ENCODE measurements at regions not wholly inside any gene's neighbourhood (a gene's known extent, or its start where the extent isn't known, plus 50 kb on each side); places are given as distances from the start of the nearest gene placed in this dataset.

DNA sequence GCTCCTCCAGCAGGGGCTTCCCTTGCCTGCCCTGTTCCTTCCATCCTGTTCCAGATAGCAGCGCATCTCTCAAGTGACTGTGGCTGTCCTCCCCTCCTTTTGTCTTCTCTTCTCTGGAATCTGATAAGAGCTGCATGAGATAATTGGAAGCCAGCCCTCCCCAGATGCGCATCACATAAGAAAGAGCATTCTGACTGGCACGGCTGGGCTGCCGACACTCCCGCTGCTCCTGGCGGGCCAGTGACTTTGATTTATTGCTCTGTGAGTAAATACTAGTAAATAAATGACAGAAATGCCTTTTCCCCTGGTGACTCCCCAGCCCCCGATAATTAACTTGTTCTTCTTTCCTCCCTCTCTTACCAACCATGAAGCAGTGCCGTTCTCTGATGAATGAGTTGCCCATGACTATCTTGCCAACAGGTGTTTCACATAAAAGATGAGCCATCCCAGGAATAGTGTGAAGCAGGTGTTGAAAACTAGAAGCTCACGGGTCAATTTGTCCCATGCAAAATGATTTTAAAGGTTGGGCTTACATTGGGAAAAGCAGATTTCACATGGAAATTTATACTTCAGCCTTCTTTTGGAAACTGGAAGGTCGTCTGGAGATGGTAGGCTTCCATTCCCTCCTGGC is 212.3 kb downstream of the ERCC6L2 start:
- DNase-seq (ENCODE audit: low spot score), result no peak

DNA sequence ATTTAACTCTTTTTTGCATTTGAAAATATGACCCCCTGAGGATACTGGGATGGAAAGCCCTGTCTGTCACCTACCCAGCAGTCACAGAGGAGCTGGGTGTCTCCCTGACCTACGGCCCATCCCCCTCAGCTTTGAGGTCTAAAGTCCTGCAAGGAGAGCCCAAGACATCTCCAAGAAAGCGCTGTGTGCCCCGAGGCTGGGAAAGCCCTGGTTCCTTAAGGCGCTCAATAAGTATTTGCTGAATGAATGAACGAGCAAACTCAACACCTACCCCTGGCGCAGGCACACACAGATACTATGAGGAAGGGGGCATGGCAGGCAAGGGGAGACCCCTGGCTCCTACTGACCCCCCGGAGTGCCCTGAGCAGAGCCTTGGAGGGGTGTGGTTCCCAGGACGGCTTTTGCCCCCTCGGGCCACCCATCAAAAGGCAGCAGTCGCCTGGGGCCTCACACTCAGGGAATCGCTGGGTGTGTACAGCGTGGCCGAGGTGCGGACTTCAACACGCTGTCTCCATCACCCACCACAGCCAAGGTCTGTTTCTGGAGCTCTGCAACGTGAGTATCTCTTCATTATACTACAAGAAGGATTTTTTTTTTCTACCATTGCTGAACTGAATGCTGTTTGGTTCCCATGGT is 211.6 kb downstream of the ERCC6L2 start:
- no peak for DNase-seq (ENCODE audit: low spot score)

DNA sequence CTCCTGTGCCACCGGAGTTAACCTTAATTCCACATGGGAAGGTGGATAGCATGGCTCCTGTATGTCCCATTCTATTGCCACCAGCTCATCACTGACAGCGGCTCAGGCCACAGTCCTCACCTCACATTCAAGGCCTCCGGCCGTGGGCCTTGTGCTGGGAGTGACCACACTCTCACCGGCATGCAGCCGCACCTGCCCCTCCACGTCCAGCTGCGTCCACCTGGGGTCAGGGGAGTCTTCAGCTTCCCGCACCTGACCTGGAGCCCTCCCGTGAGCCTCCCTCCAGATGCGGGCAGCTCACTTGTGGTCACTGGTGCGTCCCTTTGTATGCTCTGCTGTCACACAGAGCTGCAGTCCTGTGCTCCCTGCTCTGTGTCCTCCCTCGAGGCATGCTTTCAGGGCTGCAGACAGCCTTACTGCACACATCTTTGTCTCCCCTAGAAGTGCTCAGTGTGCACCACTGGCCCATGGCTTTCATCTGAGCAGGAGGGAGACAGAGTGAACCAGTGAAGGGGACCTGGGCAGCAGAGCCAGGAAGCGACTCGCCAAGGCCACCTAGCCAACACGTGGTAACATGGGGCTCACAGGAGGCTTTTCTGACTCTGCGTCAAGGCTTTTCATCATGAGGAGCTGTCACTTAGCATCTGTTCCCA is 210.1 kb downstream of the ERCC6L2 start:
- no peak for DNase-seq (ENCODE audit: low spot score)

DNA sequence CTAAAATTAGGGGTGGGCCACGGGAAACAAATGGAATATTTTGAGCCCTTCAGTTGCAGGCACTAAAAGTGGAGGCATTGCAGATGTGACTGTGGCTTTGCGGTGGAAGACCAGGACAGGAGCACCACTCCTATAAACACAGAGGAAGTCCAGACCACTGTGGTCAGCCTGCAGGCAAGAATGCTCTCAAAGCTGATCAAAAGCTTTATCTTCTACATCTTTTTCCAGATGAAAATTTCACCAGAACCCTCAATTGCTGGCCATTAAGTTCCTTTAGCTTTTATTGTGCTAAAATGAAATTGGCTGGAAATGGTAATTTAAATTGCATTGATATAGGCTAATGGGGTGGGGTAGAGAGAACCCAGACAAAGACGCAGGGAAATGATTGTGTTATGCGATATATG is 208.8 kb downstream of the ERCC6L2 start:
- DNase-seq (ENCODE audit: low spot score), result no peak

DNA sequence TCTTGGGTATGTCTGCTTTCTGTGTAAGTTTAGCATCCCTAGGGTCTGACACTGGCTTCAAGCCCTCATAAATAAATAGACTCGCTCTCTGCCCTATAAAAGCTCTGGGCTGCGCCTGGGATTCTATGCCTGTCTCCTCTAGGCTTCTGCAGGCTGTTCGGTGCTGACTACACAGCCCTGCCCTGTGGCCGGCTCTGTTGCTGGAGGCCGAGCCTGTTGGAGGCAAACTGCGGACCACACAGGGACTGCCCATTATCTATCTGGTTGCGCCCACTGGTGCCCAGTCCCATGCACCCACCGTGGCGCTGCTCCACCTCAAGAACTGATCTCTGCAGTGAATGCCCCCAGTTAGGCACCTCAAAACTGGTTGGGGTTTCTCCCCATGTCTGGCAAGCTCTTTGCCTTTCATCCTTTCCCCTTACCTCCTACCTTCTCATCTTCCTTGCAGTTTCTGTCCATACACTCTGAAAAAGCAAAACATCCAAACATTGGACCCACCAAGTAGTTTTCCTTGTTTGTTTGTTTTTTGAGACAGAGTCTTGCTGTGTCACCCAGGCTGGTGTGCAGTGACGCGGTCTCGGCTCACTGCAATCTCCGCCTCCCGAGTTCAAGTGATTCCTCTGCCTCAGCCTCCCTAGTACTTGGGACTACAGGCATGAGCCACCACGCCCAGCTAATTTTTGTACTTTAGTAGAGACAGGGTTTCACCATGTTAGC is 207.2 kb downstream of the ERCC6L2 start:
- no peak for DNase-seq (ENCODE audit: low spot score)

DNA sequence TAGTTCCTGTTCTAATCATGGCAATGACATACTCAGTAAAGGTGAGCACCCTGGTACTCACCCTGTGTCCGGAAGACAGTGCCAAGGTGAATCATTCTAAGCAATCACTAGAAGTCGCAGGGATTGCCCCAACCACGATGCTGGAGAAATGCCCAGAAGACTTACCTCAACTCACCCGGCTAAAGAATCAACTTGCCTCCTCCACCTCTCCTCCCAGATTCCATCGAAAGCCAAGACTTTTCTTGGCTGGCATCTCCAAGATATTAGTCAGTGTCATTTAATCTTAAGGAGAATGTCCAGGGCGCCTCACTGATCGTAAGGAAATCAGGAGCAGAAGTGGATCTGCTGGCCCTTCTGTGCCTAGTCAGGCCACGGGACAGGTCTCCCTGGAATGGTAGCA is 204.9 kb downstream of the ERCC6L2 start:
- no peak for DNase-seq (ENCODE audit: low spot score)

DNA sequence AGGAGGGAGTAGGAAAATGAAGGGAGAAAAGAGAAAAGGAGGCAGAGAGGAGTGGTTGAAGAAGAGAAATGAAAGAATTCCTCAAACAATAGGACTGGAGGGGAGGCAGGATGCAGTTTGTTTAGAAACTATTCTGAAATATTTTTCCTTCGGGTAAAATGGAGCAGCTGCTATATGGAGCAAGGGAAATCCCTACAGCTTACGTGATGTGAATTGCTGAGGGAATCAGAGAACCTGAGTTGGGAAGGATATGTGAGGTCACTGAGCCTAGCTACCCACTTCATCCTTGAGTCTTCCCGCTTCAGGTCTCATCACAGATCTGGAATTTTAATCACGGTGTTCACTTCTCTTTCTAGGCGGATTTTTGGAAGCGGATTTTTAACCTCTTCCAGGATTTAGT is 204.3 kb downstream of the ERCC6L2 start:
- no peak for DNase-seq (ENCODE audit: low spot score)

DNA sequence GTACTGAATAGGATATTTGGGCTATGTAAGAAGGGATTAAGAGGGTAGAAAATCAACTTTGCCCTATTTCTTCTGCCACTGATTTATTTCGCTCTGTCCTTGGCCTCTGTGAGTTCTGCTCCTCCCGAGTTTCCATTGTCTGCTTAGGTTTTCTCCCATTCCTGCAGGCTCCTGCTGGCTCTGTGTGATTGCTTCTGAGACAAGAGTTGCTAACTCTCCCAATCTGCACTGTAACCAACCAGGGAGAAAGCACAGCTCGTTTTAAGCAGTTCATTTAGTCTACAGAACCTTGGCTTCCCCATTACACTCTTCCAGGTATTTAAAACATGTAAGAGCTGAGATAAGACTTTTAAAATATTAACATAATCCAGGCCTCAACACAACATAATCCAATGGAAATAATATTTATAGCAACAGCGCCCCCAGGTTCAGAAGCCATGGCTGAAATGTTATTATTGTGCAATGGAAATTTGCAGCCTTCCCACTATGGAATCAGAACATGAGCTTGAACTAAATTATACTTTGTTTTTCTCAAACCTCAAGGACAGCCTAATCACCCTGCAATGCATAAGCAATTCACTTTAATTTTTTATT is 203.5 kb downstream of the ERCC6L2 start:
- DNase-seq (ENCODE audit: low spot score), result no peak

DNA sequence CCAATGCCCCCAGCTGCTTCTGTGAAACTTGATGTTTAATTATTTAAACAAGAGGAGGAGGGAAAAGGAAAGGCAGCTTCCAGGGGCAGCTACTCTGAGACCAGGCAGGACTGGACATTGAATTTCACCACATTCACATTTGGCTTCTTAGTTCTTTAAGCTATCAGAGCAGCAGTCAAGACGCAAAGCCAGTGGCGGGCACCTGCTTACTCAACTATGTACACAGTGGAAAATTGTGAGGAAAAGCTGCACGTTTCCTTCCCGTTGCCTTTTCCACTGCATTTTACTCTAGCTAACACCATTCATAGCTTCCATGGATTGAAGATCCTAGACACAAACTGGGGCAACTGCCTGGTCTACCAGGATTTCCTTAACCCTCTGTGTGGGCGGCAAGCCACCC is 200.3 kb downstream of the ERCC6L2 start:
- no peak for DNase-seq (ENCODE audit: low spot score)

DNA sequence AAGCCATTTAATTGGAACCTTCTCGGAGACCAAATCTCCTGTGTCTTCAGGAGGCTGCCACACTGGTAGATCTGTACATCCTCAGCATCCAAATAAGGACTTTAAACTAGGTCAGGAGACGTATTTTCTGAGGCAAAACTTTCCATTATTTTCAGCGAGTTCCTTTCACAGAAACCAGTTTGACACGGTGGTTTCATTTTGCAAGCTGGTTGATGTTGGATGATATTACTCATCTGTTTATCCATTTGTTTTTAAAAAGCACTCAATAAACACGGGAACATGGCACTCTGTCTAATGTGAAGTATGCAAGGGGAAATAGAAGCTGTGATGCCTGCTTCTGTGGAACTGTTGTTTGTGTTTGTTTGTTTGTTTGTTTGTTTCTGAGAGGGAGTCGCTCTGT is 199.6 kb downstream of the ERCC6L2 start:
- DNase-seq (ENCODE audit: low spot score), result no peak

DNA sequence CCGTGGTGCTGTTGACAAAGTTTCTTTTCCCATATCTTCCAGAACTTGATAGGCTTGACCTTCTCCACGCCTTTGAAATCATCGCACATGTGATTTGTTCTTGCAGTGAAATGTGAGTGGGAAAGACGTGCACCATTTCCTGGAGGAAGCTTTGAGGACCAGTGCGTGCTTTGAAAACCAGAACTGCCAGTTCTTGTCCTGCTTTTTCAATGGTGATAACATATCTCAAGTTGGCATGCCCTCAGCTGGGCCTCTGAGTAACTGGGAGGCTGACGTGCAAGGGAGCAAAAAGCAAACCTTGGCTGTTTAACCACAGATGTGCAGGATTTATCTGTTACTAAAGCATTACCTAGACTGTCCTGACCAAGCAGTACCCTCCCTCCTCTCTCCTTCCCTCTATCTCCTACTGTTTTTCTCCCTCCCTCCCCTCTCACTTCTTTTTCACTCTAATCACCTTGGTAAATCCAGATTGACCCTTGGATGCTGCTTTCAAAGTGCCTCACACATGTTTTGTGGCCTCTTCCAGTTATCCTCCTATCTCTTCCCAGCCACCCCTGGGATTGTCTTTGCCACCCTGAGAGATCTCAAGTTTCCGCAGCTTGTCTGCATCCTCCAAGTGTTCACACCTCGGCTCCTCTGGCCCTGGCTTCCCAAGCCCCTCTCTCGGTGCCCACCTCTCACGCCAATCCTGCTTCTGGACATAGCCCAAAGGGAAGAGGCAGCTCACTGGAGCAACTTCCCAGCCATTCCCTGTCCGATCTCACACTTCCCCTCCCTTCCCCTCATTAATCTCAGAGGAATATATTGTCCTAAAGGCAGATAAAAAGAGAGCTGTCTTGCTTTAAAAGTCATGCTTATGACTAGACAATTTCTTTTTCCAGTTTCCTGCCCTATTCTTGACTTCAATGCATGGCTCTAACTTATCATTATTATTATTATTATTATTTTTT is 198.3 kb downstream of the ERCC6L2 start:
- no peak for DNase-seq (ENCODE audit: low spot score)

DNA sequence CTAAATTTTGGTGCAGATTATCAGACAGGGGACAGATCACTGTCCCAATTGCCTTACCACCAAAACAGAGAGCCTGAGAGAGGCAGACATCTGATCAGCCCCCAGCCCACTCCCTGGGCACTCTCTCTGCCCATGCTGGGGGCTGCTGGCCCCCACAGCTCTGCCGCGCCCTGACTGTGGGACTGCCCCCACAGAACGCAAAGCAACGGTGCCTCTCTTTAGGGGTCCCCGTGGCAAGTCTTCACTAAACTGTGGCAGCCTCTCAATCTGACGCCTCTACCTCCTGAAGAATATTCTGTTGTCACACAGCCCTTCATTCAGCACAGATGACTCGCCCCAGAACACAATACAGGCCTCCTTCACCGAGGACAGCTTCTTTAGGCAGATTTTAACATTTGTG is 197.4 kb downstream of the ERCC6L2 start:
- no peak for DNase-seq (ENCODE audit: low spot score)

DNA sequence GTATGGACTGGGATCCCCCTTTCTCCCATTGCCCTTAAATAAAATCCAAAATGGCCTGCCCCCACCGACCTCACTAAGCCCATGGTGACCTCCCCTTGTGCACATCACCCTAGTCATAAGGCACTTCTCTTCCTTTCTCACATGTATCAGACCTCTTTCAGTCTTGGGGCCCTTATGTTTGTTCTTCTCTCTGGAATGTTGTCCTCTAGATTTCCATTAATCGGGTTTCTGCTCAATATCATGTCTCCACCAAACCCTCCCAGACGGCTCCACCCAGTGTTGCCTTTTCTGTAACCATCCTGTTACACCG is 196.3 kb downstream of the ERCC6L2 start:
- no peak for DNase-seq (ENCODE audit: low spot score)

DNA sequence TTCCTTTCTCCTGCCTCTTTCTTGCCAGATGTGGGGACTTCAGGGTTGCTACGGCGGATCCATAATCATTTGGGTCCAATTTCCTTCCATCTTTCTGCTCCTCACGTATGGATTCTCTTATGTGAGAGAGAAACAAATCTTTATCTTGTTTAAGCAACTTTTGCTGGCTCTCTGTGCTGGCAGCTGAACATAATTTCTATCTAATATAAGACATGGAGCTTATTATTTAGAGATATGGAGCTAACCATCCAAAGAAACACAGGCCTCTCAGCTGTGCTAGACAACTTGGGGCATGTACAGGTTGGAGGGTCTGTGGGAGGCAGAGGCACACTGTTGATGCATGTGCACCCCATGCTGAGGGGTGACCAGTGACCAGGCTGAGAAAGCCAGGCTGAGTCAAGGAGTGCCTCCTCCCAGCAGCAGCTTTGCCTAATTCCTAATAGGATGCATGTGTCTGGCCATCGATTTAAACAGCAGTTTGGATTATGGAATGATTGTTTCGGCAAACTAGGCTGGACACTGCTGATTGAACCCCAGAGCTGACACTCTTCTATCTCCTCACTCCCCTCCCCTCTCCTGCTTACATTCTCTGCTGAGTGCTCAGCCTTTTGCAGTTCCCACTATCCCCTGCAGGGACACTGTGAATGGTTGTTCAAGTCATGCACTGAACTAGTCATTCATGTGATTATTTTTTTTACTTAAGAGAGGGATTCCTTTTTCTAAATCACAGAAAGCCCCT is 195.8 kb downstream of the ERCC6L2 start:
- no peak for DNase-seq (ENCODE audit: low spot score)

DNA sequence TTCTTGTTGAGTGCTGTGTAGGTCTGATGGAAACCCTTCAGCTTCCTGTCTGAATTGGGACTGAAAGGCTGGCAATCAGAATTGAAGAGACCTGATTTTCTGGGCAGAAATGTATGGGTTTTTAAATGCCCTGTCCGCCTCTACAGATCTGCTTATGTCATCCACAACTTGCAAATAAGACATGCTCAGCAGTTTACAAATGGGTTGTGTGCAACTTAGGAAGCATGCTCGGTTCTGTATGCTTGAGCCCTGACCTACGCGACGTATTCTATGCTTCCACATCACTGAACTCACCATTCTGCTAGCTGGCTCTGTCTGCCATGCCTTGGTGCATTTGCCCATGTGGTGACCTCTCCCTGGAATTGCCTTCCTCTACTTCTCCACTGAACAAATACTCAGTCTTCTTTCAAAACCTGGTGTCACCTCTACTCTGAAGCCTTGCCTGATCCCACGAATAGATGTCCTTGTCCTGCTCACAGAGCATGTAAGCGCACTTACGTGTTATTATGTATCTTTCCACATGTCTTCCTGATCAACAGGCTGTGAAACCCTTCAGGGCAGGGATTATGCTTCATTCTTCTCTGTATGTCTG is 194.2 kb downstream of the ERCC6L2 start:
- DNase-seq (ENCODE audit: low spot score), result no peak

DNA sequence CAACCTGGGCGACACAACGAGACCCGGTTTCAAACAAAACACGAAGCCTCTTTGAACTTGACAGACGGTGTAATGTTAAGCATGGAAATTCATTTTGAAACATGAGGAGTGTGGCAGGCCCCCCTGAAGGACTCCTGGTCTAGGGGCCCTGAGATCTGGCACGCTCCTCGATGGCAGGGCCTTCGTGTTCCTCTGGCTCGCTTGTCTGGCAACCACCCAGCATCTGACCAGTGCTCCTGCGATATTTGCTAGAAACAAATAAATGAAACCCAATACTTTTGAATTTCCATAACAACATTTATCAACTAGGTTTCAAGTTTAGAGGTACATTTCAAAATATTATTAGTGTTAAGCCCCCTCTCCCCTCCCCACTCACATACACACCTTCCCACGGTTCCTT is 193.0 kb downstream of the ERCC6L2 start:
- DNase-seq (ENCODE audit: low spot score), result no peak

DNA sequence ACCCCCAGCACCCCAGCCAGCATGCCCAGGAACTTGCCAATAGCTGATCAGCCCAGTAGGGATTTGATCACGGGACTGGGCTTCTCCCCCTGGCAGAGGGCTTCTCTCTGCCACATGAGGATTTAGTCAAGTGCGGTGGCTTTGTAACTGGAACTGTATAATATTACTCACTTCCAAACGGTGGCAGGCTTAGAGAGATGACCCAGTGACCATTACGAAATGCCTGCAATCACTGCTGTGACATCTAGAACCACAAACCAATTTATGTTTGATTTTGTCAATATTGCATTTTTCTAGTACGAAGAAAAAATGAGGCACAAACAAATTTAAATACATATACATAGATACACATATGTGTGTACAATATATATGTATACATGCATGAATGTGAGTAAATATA is 192.1 kb downstream of the ERCC6L2 start:
- no peak for DNase-seq (ENCODE audit: low spot score)

DNA sequence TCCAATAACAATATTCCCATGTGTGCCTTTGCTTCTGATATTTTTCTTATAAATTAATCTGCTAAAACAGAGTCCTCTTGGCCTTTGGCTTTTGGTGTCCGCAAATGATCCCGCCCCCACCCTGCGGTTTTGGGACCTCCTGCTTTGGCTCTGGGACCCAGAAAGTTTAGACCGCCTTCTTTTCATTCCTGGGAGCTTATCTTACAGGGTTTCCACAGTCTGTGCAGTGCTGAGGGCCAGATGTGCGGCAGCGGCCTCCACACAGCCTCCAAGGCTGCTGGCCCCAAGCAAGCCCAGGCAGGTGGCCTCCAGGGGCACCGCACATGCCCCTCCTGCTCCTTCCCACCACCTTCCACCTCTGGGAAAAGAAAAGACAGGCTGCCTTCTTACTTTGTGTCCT is 191.5 kb downstream of the ERCC6L2 start:
- no peak for DNase-seq (ENCODE audit: low spot score)

DNA sequence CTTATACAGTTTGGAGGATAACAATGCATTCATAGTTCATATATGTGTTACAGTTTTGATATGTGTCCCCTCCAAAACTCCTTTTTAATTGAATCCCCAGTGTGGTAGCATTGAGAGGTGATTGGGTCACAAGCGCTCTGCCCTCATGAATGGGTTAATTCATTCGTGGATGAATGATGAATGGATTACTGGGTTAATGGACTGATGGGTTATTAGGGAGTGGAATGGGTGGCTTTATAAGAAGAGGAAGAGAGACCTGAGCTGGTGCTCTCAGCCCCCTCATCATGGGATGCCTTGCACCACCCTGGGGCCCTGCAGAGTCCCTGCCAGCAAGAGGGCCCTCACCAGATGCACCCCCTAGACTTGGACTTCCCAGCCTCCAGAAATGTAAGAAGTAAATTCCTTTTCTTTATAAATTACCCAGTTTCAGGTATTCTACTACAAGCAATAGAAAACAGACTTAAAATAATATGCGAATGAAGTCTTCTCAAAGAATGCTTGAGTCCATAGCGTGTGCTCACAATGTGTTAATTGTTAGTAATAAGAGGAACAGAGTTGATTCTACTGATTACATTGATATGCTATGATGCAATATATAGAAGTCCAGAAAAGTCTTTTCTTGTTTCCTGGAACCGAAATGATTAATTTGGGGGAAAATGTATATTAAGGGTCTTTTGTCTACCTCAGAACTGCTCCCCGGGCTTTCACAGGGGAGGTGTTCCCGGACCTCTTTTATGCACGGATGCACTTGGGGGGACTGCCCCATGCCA is 190.2 kb downstream of the ERCC6L2 start:
- no peak for DNase-seq (ENCODE audit: low spot score)
